NOMO-1 treated with DMSO at 0.1 percent for 48 hours (cell line): ENCODE measurements at regions not wholly inside any gene's neighbourhood (a gene's known extent, or its start where the extent isn't known, plus 50 kb on each side); places are given as distances from the start of the nearest gene placed in this dataset.

ENCODE experiments used
- DNase-seq: peaks from one replicate; lab custom pipeline; 2025; ENCODE audit not compliant: unreplicated experiment; lab: John Stamatoyannopoulos, UW

- no peak for DNase-seq
Measured at GRCh38 chr1:8204826-8205225, 113.1 kb upstream of the SLC45A1 start.

GRCh38 chr1:8203551-8203950 lies 114.4 kb upstream of the SLC45A1 start:
- DNase-seq, result no peak

GRCh38 chr1:8203056-8203455 lies 114.9 kb upstream of the SLC45A1 start:
- no peak for DNase-seq

- DNase-seq, result no peak
Measured at GRCh38 chr1:8202182-8202905, 115.6 kb upstream of the SLC45A1 start.

GRCh38 chr1:8201331-8201861 lies 116.5 kb upstream of the SLC45A1 start:
- DNase-seq, result no peak

- no peak for DNase-seq
Measured at GRCh38 chr1:8200317-8201115, 117.4 kb upstream of the SLC45A1 start.

- DNase-seq, result no peak
Measured at GRCh38 chr1:8198522-8198921, 119.4 kb upstream of the SLC45A1 start.

- no peak for DNase-seq
Measured at GRCh38 chr1:8197493-8198282, 120.2 kb upstream of the SLC45A1 start.

GRCh38 chr1:8194481-8195227 lies 123.3 kb upstream of the SLC45A1 start:
- no peak for DNase-seq

GRCh38 chr1:8193840-8194406 lies 124.0 kb upstream of the SLC45A1 start:
- no peak for DNase-seq

GRCh38 chr1:8191474-8191873 lies 126.4 kb upstream of the SLC45A1 start:
- DNase-seq, result no peak

GRCh38 chr1:8189931-8190483 lies 127.9 kb upstream of the SLC45A1 start:
- DNase-seq, result no peak

- no peak for DNase-seq
Measured at GRCh38 chr1:8185400-8185799, 132.5 kb upstream of the SLC45A1 start.

- no peak for DNase-seq
Measured at GRCh38 chr1:8184301-8184700, 133.6 kb upstream of the SLC45A1 start.

GRCh38 chr1:8182034-8182761 lies 135.7 kb upstream of the SLC45A1 start:
- DNase-seq, result no peak

GRCh38 chr1:8179132-8179793 lies 138.7 kb upstream of the SLC45A1 start:
- DNase-seq, result no peak

GRCh38 chr1:8176279-8176678 lies 141.6 kb upstream of the SLC45A1 start:
- DNase-seq, result no peak

GRCh38 chr1:8174807-8175206 lies 143.1 kb upstream of the SLC45A1 start:
- DNase-seq, result no peak
